IMR-90 (cell line): ENCODE measurements at regions not wholly inside any gene's neighbourhood (a gene's known extent, or its start where the extent isn't known, plus 50 kb on each side); places are given as distances from the start of the nearest gene placed in this dataset.

Source experiments
- ATAC-seq: fragments of 200-7000 bp; cut with Tn5 transposase; 2 replicates; pipeline ENCODE4 v1.9.1; 2020; ENCODE audit warnings: low read depth, mild to moderate bottlenecking, moderate library complexity
- BruUV-seq: library from RNA; stranded (reverse); fragments of 400-500 nt; replicated peaks from 2 replicates; lab custom pipeline; 2021; lab: Mats Ljungman, UMichigan
- CTCF ChIA-PET: fragments of 300-600 bp; formaldehyde crosslinking; extraction: SDS; loops from one replicate; lab custom pipeline; 2021; ENCODE audit warnings: antibody characterized with exemption; lab: Yijun Ruan, JAX
- POLR2A ChIA-PET: fragments of 300-600 bp; sonication (Branson Sonifier 250); formaldehyde crosslinking; loops from one replicate; lab custom pipeline; 2022; ENCODE audit warnings: antibody characterized with exemption; ENCODE audit not compliant: unreplicated experiment; lab: Charles Lee
- DNase-seq: peaks from one replicate; pipeline ENCODE4 v3.0.0; 2013
- H2AFZ ChIP-seq: replicated peaks from 2 replicates; pipeline ENCODE3; 2013; ENCODE audit warnings: low read length, mild to moderate bottlenecking; ENCODE audit not compliant: poor library complexity
- H2AK5ac ChIP-seq: 2 replicates; pipeline ENCODE4 v1.6.1; 2013; ENCODE audit warnings: low read depth, low read length, inconsistent platforms
- H2AK9ac ChIP-seq: replicated peaks from 2 replicates; pipeline ENCODE3; 2013; ENCODE audit warnings: mild to moderate bottlenecking, low read depth, low read length, moderate library complexity; ENCODE audit not compliant: poor library complexity
- H2BK120ac ChIP-seq: 2 replicates; pipeline ENCODE4 v1.6.1; 2013; ENCODE audit warnings: low read depth, low read length, inconsistent platforms
- H2BK15ac ChIP-seq: 3 replicates; pipeline ENCODE4 v1.6.1; 2013; ENCODE audit warnings: low read depth, low read length, inconsistent platforms
- H2BK20ac ChIP-seq: 2 replicates; pipeline ENCODE4 v1.6.1; 2013; ENCODE audit warnings: low read depth, mild to moderate bottlenecking, inconsistent platforms, low read length, moderate library complexity
- H2BK5ac ChIP-seq: 2 replicates; pipeline ENCODE4 v1.6.1; 2013; ENCODE audit warnings: mild to moderate bottlenecking, low read depth, low read length, inconsistent platforms; ENCODE audit not compliant: poor library complexity, severe bottlenecking
- H3K14ac ChIP-seq: replicated peaks from 2 replicates; pipeline ENCODE4 v1.6.1; 2013; ENCODE audit warnings: low read depth, low read length, inconsistent platforms
- H3K18ac ChIP-seq: 2 replicates; pipeline ENCODE4 v1.6.1; 2013; ENCODE audit warnings: low read depth, low read length, control low read depth
- H3K23ac ChIP-seq: 2 replicates; pipeline ENCODE4 v1.6.1; 2013; ENCODE audit warnings: low read depth, low read length, inconsistent platforms
- H3K27ac ChIP-seq: 2 replicates; pipeline ENCODE4 v1.5.1; 2013; ENCODE audit warnings: mild to moderate bottlenecking, control low read depth, low read length; ENCODE audit not compliant: insufficient read depth
- H3K27me3 ChIP-seq: 2 replicates; pipeline ENCODE4 v1.6.1; 2013; ENCODE audit warnings: low read length; ENCODE audit not compliant: control insufficient read depth, insufficient read depth
- H3K36me3 ChIP-seq: 2 replicates; pipeline ENCODE4 v1.6.1; 2013; ENCODE audit warnings: low read length, mixed read lengths; ENCODE audit not compliant: control insufficient read depth, insufficient read depth
- H3K4ac ChIP-seq: 2 replicates; pipeline ENCODE4 v1.6.1; 2013; ENCODE audit warnings: low read depth, low read length, inconsistent platforms
- H3K4me1 ChIP-seq: 2 replicates; pipeline ENCODE4 v1.6.1; 2013; ENCODE audit warnings: low read length, mixed read lengths; ENCODE audit not compliant: control insufficient read depth, insufficient read depth
- H3K4me2 ChIP-seq: 2 replicates; pipeline ENCODE4 v1.6.1; 2013; ENCODE audit warnings: low read depth, mild to moderate bottlenecking, control low read depth, low read length, moderate library complexity
- H3K4me3 ChIP-seq: 2 replicates; pipeline ENCODE4 v1.5.1; 2013; ENCODE audit warnings: low read depth, mild to moderate bottlenecking, control low read depth, low read length, moderate library complexity; ENCODE audit not compliant: insufficient read depth
- H3K56ac ChIP-seq: 2 replicates; pipeline ENCODE4 v1.6.1; 2013; ENCODE audit warnings: low read length, inconsistent platforms; ENCODE audit not compliant: insufficient read depth; ENCODE audit errors: extremely low read depth
- H3K79me1 ChIP-seq, 2 experiments: 2 replicates each; pipeline ENCODE4 v1.6.1; 2013; ENCODE audit warnings: low read length in 2 of 2, inconsistent platforms in 1 of 2, low read depth in 1 of 2
- H3K9ac ChIP-seq: 2 replicates; pipeline ENCODE4 v1.6.1; 2013; ENCODE audit warnings: low read depth, low read length, control low read depth
- H3K9me1 ChIP-seq: 2 replicates; pipeline ENCODE4 v1.6.1; 2013; ENCODE audit warnings: low read length, inconsistent platforms; ENCODE audit not compliant: insufficient read depth
- H3K9me3 ChIP-seq: 2 replicates; pipeline ENCODE4 v1.6.1; 2013; ENCODE audit warnings: low read length; ENCODE audit not compliant: control insufficient read depth, insufficient read depth
- H4K20me1 ChIP-seq: 2 replicates; pipeline ENCODE4 v1.6.1; 2013; ENCODE audit warnings: low read length, inconsistent platforms; ENCODE audit not compliant: insufficient read depth
- H4K5ac ChIP-seq: 2 replicates; pipeline ENCODE4 v1.6.1; 2013; ENCODE audit warnings: mild to moderate bottlenecking, low read depth, low read length, control low read depth
- H4K8ac ChIP-seq, 2 experiments: 2 replicates each; pipeline ENCODE4 v1.6.1; 2013; ENCODE audit warnings: low read depth in 2 of 2, low read length in 2 of 2, control low read depth in 1 of 2, inconsistent platforms in 1 of 2
- H4K91ac ChIP-seq: 2 replicates; pipeline ENCODE4 v1.6.1; 2013; ENCODE audit warnings: low read depth, low read length, inconsistent platforms; ENCODE audit not compliant: insufficient read depth
- BHLHE40 ChIP-seq: fragments of 150-350 bp; IDR thresholded peaks from 2 replicates; pipeline ENCODE4 v1.6.1; 2016; ENCODE audit warnings: mild to moderate bottlenecking, low read depth, low read length
- CEBPB ChIP-seq: IDR thresholded peaks from 2 replicates; pipeline ENCODE4 v1.6.1; 2012; ENCODE audit warnings: low read depth, low read length, improper control_type of control experiment
- CHD1 ChIP-seq: IDR thresholded peaks from 2 replicates; pipeline ENCODE4 v1.6.1; 2012; ENCODE audit warnings: low read depth, low read length, improper control_type of control experiment
- CTCF ChIP-seq: conservative IDR thresholded peaks from 2 replicates; pipeline ENCODE4 v1.5.1; 2012; ENCODE audit warnings: mild to moderate bottlenecking, low read depth, low read length, improper control_type of control experiment
- FOS ChIP-seq: fragments of 150-350 bp; IDR thresholded peaks from 2 replicates; pipeline ENCODE4 v1.6.1; 2016; ENCODE audit warnings: low read depth, low read length
- MAFK ChIP-seq: IDR thresholded peaks from 2 replicates; pipeline ENCODE4 v1.6.1; 2012; ENCODE audit warnings: low read depth, low read length, improper control_type of control experiment
- MAZ ChIP-seq: IDR thresholded peaks from 2 replicates; pipeline ENCODE4 v1.6.1; 2012; ENCODE audit warnings: low read depth, mild to moderate bottlenecking, low read length, improper control_type of control experiment, moderate library complexity, borderline replicate concordance
- MXI1 ChIP-seq: IDR thresholded peaks from 2 replicates; pipeline ENCODE4 v1.6.1; 2012; ENCODE audit warnings: low read depth, mild to moderate bottlenecking, low read length, moderate library complexity, borderline replicate concordance
- NFE2L2 ChIP-seq: fragments of 150-350 bp; IDR thresholded peaks from 2 replicates; pipeline ENCODE4 v1.6.1; 2016; ENCODE audit warnings: low read depth, mild to moderate bottlenecking, low read length
- POLR2A ChIP-seq: IDR thresholded peaks from 2 replicates; pipeline ENCODE4 v1.6.1; 2012; ENCODE audit warnings: mild to moderate bottlenecking, low read depth, low read length
- RAD21 ChIP-seq: IDR thresholded peaks from 2 replicates; pipeline ENCODE4 v1.6.1; 2012; ENCODE audit warnings: low read length, improper control_type of control experiment
- RCOR1 ChIP-seq: IDR thresholded peaks from 2 replicates; pipeline ENCODE4 v1.6.1; 2012; ENCODE audit warnings: mild to moderate bottlenecking, low read length, improper control_type of control experiment; ENCODE audit not compliant: insufficient replicate concordance
- RFX5 ChIP-seq: IDR thresholded peaks from 2 replicates; pipeline ENCODE4 v1.8.0; 2012; ENCODE audit warnings: low read depth, mild to moderate bottlenecking, low read length, moderate library complexity
- SMC3 ChIP-seq: fragments of 150-350 bp; IDR thresholded peaks from 2 replicates; pipeline ENCODE4 v1.6.1; 2016; ENCODE audit warnings: low read depth, mild to moderate bottlenecking, antibody characterized with exemption, low read length, moderate library complexity
- dilution Hi-C: fragments of 300-500 bp; cut with HindIII; formaldehyde crosslinking; loops from one replicate; pipeline ENCODE4 v1.14.3; 2018; ENCODE audit warnings: low sequenced_read_pairs; ENCODE audit not compliant: unreplicated experiment
- in situ Hi-C: fragments of 300-500 bp; cut with MboI; formaldehyde crosslinking; loops from 3 replicates; pipeline ENCODE4 v1.14.3; 2019; ENCODE audit warnings: low sequenced_read_pairs, inconsistent platforms, mixed read lengths
- intact Hi-C: fragments of 100-400 bp; cut with micrococcal nuclease; formaldehyde crosslinking; loops from 2 replicates; pipeline ENCODE4 v1.10.0; 2022
- TF ChIP-seq, protein P1 (sequence below): fragments of 150-350 bp; IDR thresholded peaks from 2 replicates; pipeline ENCODE4 v1.6.1; 2016; ENCODE audit warnings: low read depth, mild to moderate bottlenecking, low read length, moderate library complexity, borderline replicate concordance
- TF ChIP-seq, protein P2 (sequence below): fragments of 150-350 bp; IDR thresholded peaks from 2 replicates; pipeline ENCODE4 v1.6.1; 2017; ENCODE audit warnings: mild to moderate bottlenecking, antibody characterized with exemption, low read length, low read depth

DNA sequence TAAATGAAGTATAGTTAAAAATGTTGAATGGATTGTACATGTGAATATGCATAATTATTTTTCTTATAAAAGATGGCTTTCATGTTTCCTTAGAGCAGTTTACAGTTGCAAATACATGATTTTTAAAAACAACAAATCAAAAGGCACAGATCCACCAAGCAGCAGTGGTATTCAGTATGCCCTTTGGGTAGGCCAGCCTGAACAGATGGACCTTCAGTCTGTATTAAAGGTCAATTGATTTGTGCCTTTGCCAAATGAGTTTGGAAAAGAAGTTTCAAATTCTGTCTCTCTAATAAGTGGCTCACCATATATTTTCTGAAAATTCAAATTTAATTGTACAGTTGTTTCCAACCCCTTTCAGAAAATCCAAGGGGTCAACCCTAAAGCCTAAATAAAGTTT lies 477.1 kb downstream of the NSUN3 start:
- H2BK5ac ChIP-seq: no peak overlapping the region
- H3K36me3 ChIP-seq: no peaks in the 10 kb centered on the region
- H3K18ac ChIP-seq: no peak overlapping the region
- H2BK20ac ChIP-seq: no peak overlapping the region
- CTCF ChIA-PET: no interaction called here
- H2AK5ac ChIP-seq: no peak overlapping the region
- no peak overlapping the region for H3K27ac ChIP-seq
- H4K8ac ChIP-seq: no peak overlapping the region
- no peaks in the 10 kb centered on the region for H3K4me1 ChIP-seq
- no peaks in the 10 kb centered on the region for H3K27me3 ChIP-seq
- dilution Hi-C loops: no loop called here
- TF ChIP-seq, protein P1, sequence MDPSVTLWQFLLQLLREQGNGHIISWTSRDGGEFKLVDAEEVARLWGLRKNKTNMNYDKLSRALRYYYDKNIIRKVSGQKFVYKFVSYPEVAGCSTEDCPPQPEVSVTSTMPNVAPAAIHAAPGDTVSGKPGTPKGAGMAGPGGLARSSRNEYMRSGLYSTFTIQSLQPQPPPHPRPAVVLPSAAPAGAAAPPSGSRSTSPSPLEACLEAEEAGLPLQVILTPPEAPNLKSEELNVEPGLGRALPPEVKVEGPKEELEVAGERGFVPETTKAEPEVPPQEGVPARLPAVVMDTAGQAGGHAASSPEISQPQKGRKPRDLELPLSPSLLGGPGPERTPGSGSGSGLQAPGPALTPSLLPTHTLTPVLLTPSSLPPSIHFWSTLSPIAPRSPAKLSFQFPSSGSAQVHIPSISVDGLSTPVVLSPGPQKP: no peak
- TF ChIP-seq RAD21: no peak
- TF ChIP-seq POLR2A: no peak
- no peak for TF ChIP-seq SMC3
- TF ChIP-seq CHD1: no peak
- no peak for TF ChIP-seq RCOR1
- no peak for TF ChIP-seq NFE2L2
- TF ChIP-seq, protein P2, sequence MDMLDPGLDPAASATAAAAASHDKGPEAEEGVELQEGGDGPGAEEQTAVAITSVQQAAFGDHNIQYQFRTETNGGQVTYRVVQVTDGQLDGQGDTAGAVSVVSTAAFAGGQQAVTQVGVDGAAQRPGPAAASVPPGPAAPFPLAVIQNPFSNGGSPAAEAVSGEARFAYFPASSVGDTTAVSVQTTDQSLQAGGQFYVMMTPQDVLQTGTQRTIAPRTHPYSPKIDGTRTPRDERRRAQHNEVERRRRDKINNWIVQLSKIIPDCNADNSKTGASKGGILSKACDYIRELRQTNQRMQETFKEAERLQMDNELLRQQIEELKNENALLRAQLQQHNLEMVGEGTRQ: no peak
- no peak for TF ChIP-seq MAZ
- no peak for TF ChIP-seq CEBPB
- TF ChIP-seq BHLHE40: no peak
- no peak for TF ChIP-seq RFX5
- no peak for TF ChIP-seq MXI1
- TF ChIP-seq FOS: no peak
- TF ChIP-seq MAFK: no peak
- no peak for TF ChIP-seq CTCF
- H3K23ac ChIP-seq: no peak overlapping the region
- no peak overlapping the region for H3K4me3 ChIP-seq
- H4K5ac ChIP-seq: no peak overlapping the region
- no peak overlapping the region for H2BK120ac ChIP-seq
- no peak overlapping the region for H2BK15ac ChIP-seq
- no peak overlapping the region for H2AK9ac ChIP-seq
- H2AFZ ChIP-seq: no peak overlapping the region
- no peaks in the 10 kb centered on the region for H3K79me1 ChIP-seq
- H4K91ac ChIP-seq: no peak overlapping the region
- H3K14ac ChIP-seq: no peak overlapping the region
- intact Hi-C loops: no loop called here
- no peak overlapping the region for H3K4ac ChIP-seq
- no peak overlapping the region for H3K56ac ChIP-seq
- in situ Hi-C loops: no loop called here
- ATAC-seq (no peak), DNase-seq (no peak)
- no peaks in the 10 kb centered on the region for H3K9me3 ChIP-seq
- no peaks in the 10 kb centered on the region for H3K9me1 ChIP-seq
- no peak overlapping the region for H3K4me2 ChIP-seq
- POLR2A ChIA-PET: no interaction called here
- no peaks in the 10 kb centered on the region for H4K20me1 ChIP-seq
- no TSS peak for BruUV-seq
- H3K9ac ChIP-seq: no peak overlapping the region
